HepG2 (cell line): ENCODE measurements at regions not wholly inside any gene's neighbourhood (a gene's known extent, or its start where the extent isn't known, plus 50 kb on each side); places are given as distances from the start of the nearest gene placed in this dataset.

ENCODE experiments used
- ATAC-seq: fragments of 200-7000 bp; cut with Tn5 transposase; 3 replicates; pipeline ENCODE4 v1.9.1; 2020; ENCODE audit warnings: mild to moderate bottlenecking, moderate library complexity
- BruUV-seq: library from RNA; stranded (reverse); fragments of 400-500 nt; replicated peaks from 2 replicates; lab custom pipeline; 2021; lab: Mats Ljungman, UMichigan
- CTCF ChIA-PET: fragments of 300-600 bp; formaldehyde crosslinking; extraction: SDS; loops from one replicate; lab custom pipeline; 2021; ENCODE audit warnings: low total read pairs, inconsistent platforms, low intra/inter-chr PET ratio; lab: Yijun Ruan, JAX
- POLR2A ChIA-PET: fragments of 350-600 bp; sonication (Branson Sonifier 250); formaldehyde crosslinking; loops from one replicate; lab custom pipeline; 2020; ENCODE audit warnings: antibody characterized with exemption, inconsistent platforms; lab: Yijun Ruan, JAX
- DNase-seq: peaks from one replicate; pipeline ENCODE4 v3.0.0-alpha.2; 2015; ENCODE audit warnings: low spot score
- FAIRE-seq: peaks from 3 replicates; lab custom pipeline; 2011; peaks lifted over from hg19 to GRCh38; lab: Jason Lieb, UNC
- H2AFZ ChIP-seq: one replicate; pipeline ENCODE4 v1.6.1; 2011; ENCODE audit warnings: low read length, inconsistent platforms
- H3K27ac ChIP-seq: fragments of 300-600 bp; 3 replicates; pipeline ENCODE4 v1.8.0; 2011; ENCODE audit warnings: mixed run types, mild to moderate bottlenecking, mixed read lengths, low read length, inconsistent platforms; ENCODE audit not compliant: insufficient read depth; ENCODE audit errors: extremely low read length
- H3K27me3 ChIP-seq, 2 experiments: fragments of 200-600 bp in 1 of 2; 2 replicates in 1 of 2; 3 replicates in 1 of 2; pipeline versions ENCODE4 v1.6.0 to v1.8.0; 2011; ENCODE audit warnings: low read length in 2 of 2, mild to moderate bottlenecking in 2 of 2, moderate library complexity in 2 of 2, inconsistent platforms in 1 of 2; ENCODE audit not compliant: insufficient read depth in 2 of 2, control insufficient read depth in 1 of 2
- H3K36me3 ChIP-seq, 2 experiments: fragments of 200-600 bp in 1 of 2; replicated peaks in 1 of 2; 2 replicates in 1 of 2; 3 replicates in 1 of 2; pipeline versions ENCODE4 v1.5.1 to v1.8.0; 2011; ENCODE audit warnings: low read length in 2 of 2, inconsistent platforms in 1 of 2; ENCODE audit not compliant: insufficient read depth in 2 of 2, control insufficient read depth in 1 of 2
- H3K4me1 ChIP-seq: 2 replicates; pipeline ENCODE4 v1.5.1; 2012; ENCODE audit warnings: low read length, inconsistent platforms; ENCODE audit not compliant: insufficient read depth
- H3K4me2 ChIP-seq: 2 replicates; pipeline ENCODE4 v1.6.0; 2011; ENCODE audit warnings: low read depth, low read length, inconsistent platforms
- H3K4me3 ChIP-seq, 3 experiments: fragments of 200-600 bp in 1 of 3; sonication (generic), shearing (Covaris generic) in 1 of 3; replicated peaks in 1 of 3; 2 replicates each; pipeline ENCODE4 v1.5.1; 2011 to 2016; ENCODE audit warnings: low read length in 3 of 3, inconsistent platforms in 2 of 3, low read depth in 2 of 3, mild to moderate bottlenecking in 2 of 3, control low read depth in 1 of 3, mixed read lengths in 1 of 3; ENCODE audit not compliant: insufficient read depth in 1 of 3
- H3K79me2 ChIP-seq: one replicate; pipeline ENCODE4 v1.6.1; 2011; ENCODE audit warnings: low read length, inconsistent platforms; ENCODE audit not compliant: insufficient read depth
- H3K9ac ChIP-seq: 2 replicates; pipeline ENCODE4 v1.6.0; 2011; ENCODE audit warnings: mild to moderate bottlenecking, low read depth, low read length, inconsistent platforms; ENCODE audit not compliant: insufficient read depth
- H3K9me3 ChIP-seq: 2 replicates; pipeline ENCODE4 v1.5.1; 2012; ENCODE audit warnings: mild to moderate bottlenecking, low read length
- H4K20me1 ChIP-seq: 2 replicates; pipeline ENCODE4 v1.6.0; 2011; ENCODE audit warnings: inconsistent platforms, mild to moderate bottlenecking, low read length, moderate library complexity; ENCODE audit not compliant: insufficient read depth
- BRCA1 ChIP-seq: sonication (generic); formaldehyde crosslinking; IDR thresholded peaks from 2 replicates; pipeline ENCODE4 v1.4.0; 2020; ENCODE audit warnings: missing genetic modification reagents
- FOXK2 ChIP-seq: fragments of 450-650 bp; IDR thresholded peaks from 2 replicates; pipeline ENCODE4 v1.6.1; 2016
- GPN1 ChIP-seq: sonication (generic); formaldehyde crosslinking; IDR thresholded peaks from 2 replicates; pipeline ENCODE4 v1.5.1; 2020; ENCODE audit warnings: missing genetic modification reagents, borderline replicate concordance
- NFAT5 ChIP-seq: sonication (generic); formaldehyde crosslinking; IDR thresholded peaks from 2 replicates; pipeline ENCODE4 v1.4.0; 2020; ENCODE audit warnings: missing genetic modification reagents
- ZBTB3 ChIP-seq: sonication (generic); formaldehyde crosslinking; IDR thresholded peaks from 2 replicates; pipeline ENCODE4 v1.4.0; 2020; ENCODE audit warnings: low read depth, mild to moderate bottlenecking, moderate library complexity, missing genetic modification reagents, borderline replicate concordance
- ZKSCAN8 ChIP-seq: IDR thresholded peaks from 2 replicates; pipeline ENCODE4 v1.6.1; 2016; ENCODE audit warnings: borderline replicate concordance, missing genetic modification reagents, missing compliant biosample characterization
- ZSCAN9 ChIP-seq: IDR thresholded peaks from 2 replicates; pipeline ENCODE4 v1.6.1; 2016; ENCODE audit warnings: borderline replicate concordance
- ZUFSP ChIP-seq: sonication (generic); formaldehyde crosslinking; IDR thresholded peaks from 2 replicates; pipeline ENCODE4 v1.9.0; 2021; ENCODE audit warnings: missing genetic modification reagents, mild to moderate bottlenecking, borderline replicate concordance
- WGBS: methylation state at CpG from one replicate; pipeline ENCODE4 v1.1.6; 2017; ENCODE audit warnings: low lambda C conversion rate; 5-methylcytosine and 5-hydroxymethylcytosine counted together
- in situ Hi-C: cut with HindIII; loops from 2 replicates; pipeline ENCODE4 v1.10.0; 2017; ENCODE audit warnings: low pct_unique_long_range_greater_than_20kb; ENCODE audit not compliant: extremely low pct_ligation_motif_present
- intact Hi-C: fragments of 100-400 bp; cut with micrococcal nuclease; formaldehyde crosslinking; loops from one replicate; pipeline ENCODE4 v1.10.0; 2022; ENCODE audit not compliant: unreplicated experiment
- TF ChIP-seq, protein P1 (sequence below): conservative IDR thresholded peaks from 2 replicates; pipeline ENCODE4 v1.6.1; 2018; ENCODE audit warnings: missing genetic modification reagents

GRCh38 chr3:107045791-107046190, 331.4 kb upstream of the CCDC54 start:
- POLR2A ChIA-PET, result no interaction called here
- no peak overlapping the region for H3K4me3 ChIP-seq
- no peaks in the 10 kb centered on the region for H3K4me1 ChIP-seq
- TF ChIP-seq ZKSCAN8 (no peak), GPN1 (CRISPR knock-in tag) (no peak), ZUFSP (CRISPR knock-in tag) (no peak), ZSCAN9 (CRISPR knock-in tag) (no peak)
- TF ChIP-seq, all 625 proteins: peak for 0
- H3K36me3 ChIP-seq, result no peaks in the 10 kb centered on the region
- BruUV-seq, result no TSS peak
- no peak overlapping the region for H3K9ac ChIP-seq
- DNase-seq (no peak), FAIRE-seq (no peak), ATAC-seq (no peak)
- no peak overlapping the region for H3K4me2 ChIP-seq
- H2AFZ ChIP-seq, result no peak overlapping the region
- in situ Hi-C loops, result no loop called here
- H3K9me3 ChIP-seq, result no peaks in the 10 kb centered on the region
- 0% methylated on average over 3 of the region's 3 CpGs for WGBS
- H3K27me3 ChIP-seq, result no peaks in the 10 kb centered on the region
- H3K27ac ChIP-seq, result no peak overlapping the region
- no peaks in the 10 kb centered on the region for H4K20me1 ChIP-seq
- intact Hi-C loops, result no loop called here
- no peaks in the 10 kb centered on the region for H3K79me2 ChIP-seq
- CTCF ChIA-PET, result no interaction called here

DNA sequence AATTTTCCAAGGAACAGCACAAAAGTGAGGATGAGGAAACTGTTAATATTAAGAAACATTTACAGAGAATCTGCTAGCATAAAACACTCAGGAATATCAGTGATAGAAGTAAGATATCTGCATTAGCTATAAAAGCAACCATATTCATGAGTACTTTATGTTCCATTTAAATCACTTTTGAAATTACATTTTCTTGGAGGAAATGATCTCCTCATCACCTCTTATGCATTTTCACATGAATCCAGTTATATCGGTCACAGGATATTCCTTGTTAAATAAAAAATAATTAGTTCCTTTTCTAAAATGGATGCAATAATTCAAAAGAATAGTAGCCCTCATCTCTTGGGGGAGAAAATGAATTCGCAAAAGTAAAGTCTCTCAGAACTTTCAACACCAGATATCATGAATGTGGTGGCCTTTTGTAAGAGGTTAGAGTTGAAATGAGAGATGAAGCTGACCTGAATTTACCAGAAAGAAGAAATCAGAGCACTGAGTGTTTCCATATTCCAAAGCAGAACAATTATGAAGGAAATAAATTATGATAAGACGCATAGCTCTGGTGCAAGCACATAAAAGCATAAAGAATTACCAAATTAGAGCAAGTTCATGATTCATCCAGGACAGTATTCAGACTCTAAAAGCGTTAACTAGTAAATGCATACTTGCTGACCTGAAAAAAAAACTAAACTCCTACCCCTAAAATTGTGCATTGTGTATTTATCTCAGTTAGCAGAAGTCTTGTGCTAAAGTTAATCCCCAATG, 321.9 kb upstream of the CCDC54 start:
- Histone ChIP-seq H2AFZ (no peak overlapping the region), H3K4me1 (no peaks in the 10 kb centered on the region), H3K4me2 (no peak overlapping the region), H3K27me3 (no peaks in the 10 kb centered on the region), H3K9ac (no peak overlapping the region), H3K9me3 (no peaks in the 10 kb centered on the region), H3K4me3 (no peak overlapping the region), H4K20me1 (no peaks in the 10 kb centered on the region), H3K79me2 (no peaks in the 10 kb centered on the region), H3K36me3 (no peaks in the 10 kb centered on the region), H3K27ac (no peak overlapping the region)
- DNase-seq (no peak), ATAC-seq (no peak), FAIRE-seq (no peak)
- BruUV-seq, result no TSS peak
- ChIA-PET POLR2A (no interaction called here), CTCF (no interaction called here)
- in situ Hi-C loops, result no loop called here
- intact Hi-C loops, result no loop called here
- 31% methylated on average over 4 of the region's 4 CpGs for WGBS
- TF ChIP-seq ZBTB3 (no peak), BRCA1 (CRISPR knock-in tag) (no peak), FOXK2 (no peak), NFAT5 (CRISPR knock-in tag) (no peak)
- TF ChIP-seq, protein P1, sequence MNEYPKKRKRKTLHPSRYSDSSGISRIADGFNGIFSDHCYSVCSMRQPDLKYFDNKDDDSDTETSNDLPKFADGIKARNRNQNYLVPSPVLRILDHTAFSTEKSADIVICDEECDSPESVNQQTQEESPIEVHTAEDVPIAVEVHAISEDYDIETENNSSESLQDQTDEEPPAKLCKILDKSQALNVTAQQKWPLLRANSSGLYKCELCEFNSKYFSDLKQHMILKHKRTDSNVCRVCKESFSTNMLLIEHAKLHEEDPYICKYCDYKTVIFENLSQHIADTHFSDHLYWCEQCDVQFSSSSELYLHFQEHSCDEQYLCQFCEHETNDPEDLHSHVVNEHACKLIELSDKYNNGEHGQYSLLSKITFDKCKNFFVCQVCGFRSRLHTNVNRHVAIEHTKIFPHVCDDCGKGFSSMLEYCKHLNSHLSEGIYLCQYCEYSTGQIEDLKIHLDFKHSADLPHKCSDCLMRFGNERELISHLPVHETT (CRISPR knock-in tag), result no peak
